ENCODE measurements at regions not wholly inside any gene's neighbourhood (a gene's known extent, or its start where the extent isn't known, plus 50 kb on each side); places are given as distances from the start of the nearest gene placed in this dataset.

GRCh38 chr15:67006083-67007065 is 59.0 kb upstream of the SMAD3 start:
- DNase-seq: no peak

- no peak for DNase-seq
These were observed 55.5 kb upstream of the SMAD3 start for GRCh38 chr15:67009576-67010569.

- DNase-seq: no peak
These were observed 54.3 kb upstream of the SMAD3 start for GRCh38 chr15:67010898-67011616.

- DNase-seq: no peak
These were observed 53.8 kb upstream of the SMAD3 start for GRCh38 chr15:67011617-67012005.

GRCh38 chr15:67013696-67014095 is 51.7 kb upstream of the SMAD3 start:
- peak; percentile 72 for DNase-seq

Data from fibroblast of upper back skin (primary cell).